ENCODE measurements at regions not wholly inside any gene's neighbourhood (a gene's known extent, or its start where the extent isn't known, plus 50 kb on each side); places are given as distances from the start of the nearest gene placed in this dataset.

DNA sequence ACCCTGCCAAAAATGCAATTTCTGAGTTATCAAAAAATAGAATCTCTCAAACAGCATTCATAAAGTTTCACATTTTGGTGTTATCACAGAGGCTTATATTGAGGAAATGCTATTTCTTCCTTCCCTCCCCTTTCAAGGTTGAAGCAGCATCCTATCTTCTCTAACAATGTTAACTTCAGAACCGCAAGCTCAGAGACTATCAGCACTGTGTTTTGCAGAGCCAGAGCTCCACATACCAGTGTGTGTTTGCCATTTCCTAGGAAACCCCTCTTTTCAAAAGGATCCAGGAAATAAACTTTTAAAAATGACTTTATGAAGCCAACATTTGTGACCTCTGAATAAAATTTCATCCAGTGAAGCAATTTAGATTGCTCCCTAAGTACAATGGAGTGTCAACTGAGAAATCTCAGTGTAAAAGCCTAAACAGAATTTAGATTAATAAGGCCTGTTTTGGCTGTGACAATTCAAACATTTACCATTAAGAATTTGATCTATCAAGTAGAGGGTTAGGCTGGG is 332.6 kb downstream of the NOVA1 start:
- H3K9ac ChIP-seq = no peak overlapping the region
- H3K4me1 ChIP-seq (ENCODE audit: control insufficient read depth in 1 of 2, insufficient read depth in 2 of 2, low read depth in 1 of 2, low read length in 1 of 2) = no peaks in the 10 kb centered on the region
- no peak overlapping the region for H3K27ac ChIP-seq (ENCODE audit: low read depth in 2 of 2, low read length in 1 of 2)
- no peaks in the 10 kb centered on the region; the same call in 1 of the 2 replicates for H3K79me2 ChIP-seq (ENCODE audit: insufficient read depth)
- H3K4me2 ChIP-seq = no peak overlapping the region
- no peaks in the 10 kb centered on the region for H3K9me2 ChIP-seq
- CTCF ChIA-PET = no interaction called here
- H3K4me3 ChIP-seq (ENCODE audit: low read depth in 2 of 2, low read length in 1 of 2) = no peak overlapping the region
- no peak for TF ChIP-seq SMC3 (IDR thresholded peaks at IDR 0.05; ENCODE audit: low read depth, low read length)
- TF ChIP-seq NFIC (IDR thresholded peaks at IDR 0.05; ENCODE audit: borderline replicate concordance) = no peak
- no peak for TF ChIP-seq GATA2 (CRISPR knock-in tag; IDR thresholded peaks at IDR 0.05)
- TF ChIP-seq TEAD4 (IDR thresholded peaks at IDR 0.05; ENCODE audit: borderline replicate concordance, insufficient read depth) = no peak
- TF ChIP-seq USF1 (IDR thresholded peaks at IDR 0.05; ENCODE audit: borderline replicate concordance, low read depth) = no peak
- TF ChIP-seq PBX3 (IDR thresholded peaks at IDR 0.05) = no peak
- TF ChIP-seq RCOR1 (IDR thresholded peaks at IDR 0.05; ENCODE audit: low read length) = no peak
- TF ChIP-seq ELF1 (IDR thresholded peaks at IDR 0.05) = no peak
- no peak for TF ChIP-seq YY1 (IDR thresholded peaks at IDR 0.05; ENCODE audit: low read depth)
- no peak for TF ChIP-seq MAX (IDR thresholded peaks at IDR 0.05; ENCODE audit: low read depth)
- no peak for TF ChIP-seq FOXJ3 (CRISPR knock-in tag; IDR thresholded peaks at IDR 0.05)
- no peak for TF ChIP-seq CTCF (IDR thresholded peaks at IDR 0.05)
- H3K9me3 ChIP-seq = no peaks in the 10 kb centered on the region
- H3K36me3 ChIP-seq (replicated peaks in 1 of 2; ENCODE audit: control insufficient read depth in 1 of 2, insufficient read depth in 2 of 2, low read length in 1 of 2) = no peaks in the 10 kb centered on the region
- no peak for DNase-seq
- H3F3A ChIP-seq (replicated peaks; ENCODE audit: insufficient read depth) = no peaks in the 10 kb centered on the region
- POLR2A ChIA-PET = no interaction called here
- H2AFZ ChIP-seq (ENCODE audit: low read depth) = no peak overlapping the region
- H4K20me1 ChIP-seq (ENCODE audit: insufficient read depth) = no peaks in the 10 kb centered on the region
- no peaks in the 10 kb centered on the region for H3K27me3 ChIP-seq (ENCODE audit: insufficient read depth)
- WGBS (ENCODE audit: low lambda C conversion rate) = 21% methylated on average over 1 of the region's 1 CpG

DNA sequence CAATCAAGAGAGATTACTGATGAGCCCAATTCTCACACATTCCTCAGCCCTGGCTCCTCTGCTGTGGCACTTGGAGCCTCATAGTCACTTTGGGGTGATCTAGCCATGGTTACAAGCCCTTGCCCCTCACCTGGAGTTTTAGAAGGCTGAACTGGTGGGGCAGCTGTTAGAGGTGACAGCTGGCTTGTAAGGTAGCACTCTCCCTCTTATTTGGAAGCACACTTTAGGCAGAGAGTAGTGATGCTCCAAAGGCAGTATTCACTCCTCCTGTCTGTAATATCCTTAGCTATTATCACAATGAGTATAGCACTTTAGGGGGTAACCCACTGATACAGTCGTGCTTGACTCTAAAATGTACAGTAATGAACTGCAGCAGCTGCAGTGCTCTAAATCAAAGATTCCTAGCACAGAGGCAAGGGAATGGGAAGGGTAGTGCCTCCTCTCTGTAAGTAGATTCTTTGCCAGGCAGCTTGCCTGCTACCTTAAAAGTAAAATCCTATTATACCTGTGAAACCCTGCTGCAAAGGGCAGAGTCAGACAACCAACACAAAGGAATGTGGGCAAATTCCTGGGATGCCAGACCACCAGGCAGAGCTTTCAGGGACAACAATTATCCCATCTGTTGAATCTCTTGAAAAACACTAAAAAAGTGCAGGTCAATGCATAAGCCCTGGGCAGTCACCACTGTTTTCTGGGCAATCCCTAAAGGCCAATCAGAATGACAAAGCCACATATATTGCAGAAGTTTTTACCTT is 336.3 kb downstream of the NOVA1 start:
- Histone ChIP-seq H3K9me2 (no peaks in the 10 kb centered on the region), H3K4me3 (ENCODE audit: low read depth in 2 of 2, low read length in 1 of 2) (no peak overlapping the region), H3K79me2 (ENCODE audit: insufficient read depth) (no peaks in the 10 kb centered on the region), H3K4me1 (ENCODE audit: control insufficient read depth in 1 of 2, insufficient read depth in 2 of 2, low read depth in 1 of 2, low read length in 1 of 2) (no peaks in the 10 kb centered on the region), H3K27me3 (ENCODE audit: insufficient read depth) (no peaks in the 10 kb centered on the region), H3K4me2 (no peak overlapping the region), H3K9ac (no peak overlapping the region), H2AFZ (ENCODE audit: low read depth) (no peak overlapping the region), H4K20me1 (ENCODE audit: insufficient read depth) (no peaks in the 10 kb centered on the region), H3K9me3 (no peaks in the 10 kb centered on the region), H3K36me3 (replicated peaks in 1 of 2; ENCODE audit: control insufficient read depth in 1 of 2, insufficient read depth in 2 of 2, low read length in 1 of 2) (no peaks in the 10 kb centered on the region), H3F3A (replicated peaks; ENCODE audit: insufficient read depth) (no peaks in the 10 kb centered on the region), H3K27ac (ENCODE audit: low read depth in 2 of 2, low read length in 1 of 2) (no peak overlapping the region)
- WGBS (ENCODE audit: low lambda C conversion rate) = 8% methylated on average over 1 of the region's 1 CpG
- DNase-seq = no peak
- TF ChIP-seq EP300 (IDR thresholded peaks at IDR 0.05; ENCODE audit: borderline replicate concordance in 1 of 2, low read depth in 1 of 2, low read length in 1 of 2) (no peak), RCOR1 (IDR thresholded peaks at IDR 0.05; ENCODE audit: low read length) (no peak), TAF1 (IDR thresholded peaks at IDR 0.05; ENCODE audit: borderline replicate concordance, low read depth, low read length) (no peak), RFX5 (IDR thresholded peaks at IDR 0.05; ENCODE audit: low read length) (no peak), MXI1 (IDR thresholded peaks at IDR 0.05; ENCODE audit: low read depth, low read length) (no peak)
- ChIA-PET CTCF (no interaction called here), POLR2A (no interaction called here)

Data from SK-N-SH (cell line).